HuH-7.5 (cell line): ENCODE measurements at regions not wholly inside any gene's neighbourhood (a gene's known extent, or its start where the extent isn't known, plus 50 kb on each side); places are given as distances from the start of the nearest gene placed in this dataset.

ENCODE experiments used
- DNase-seq: peaks from one replicate; pipeline ENCODE4 v3.0.0; 2011; ENCODE audit warnings: low spot score

DNA sequence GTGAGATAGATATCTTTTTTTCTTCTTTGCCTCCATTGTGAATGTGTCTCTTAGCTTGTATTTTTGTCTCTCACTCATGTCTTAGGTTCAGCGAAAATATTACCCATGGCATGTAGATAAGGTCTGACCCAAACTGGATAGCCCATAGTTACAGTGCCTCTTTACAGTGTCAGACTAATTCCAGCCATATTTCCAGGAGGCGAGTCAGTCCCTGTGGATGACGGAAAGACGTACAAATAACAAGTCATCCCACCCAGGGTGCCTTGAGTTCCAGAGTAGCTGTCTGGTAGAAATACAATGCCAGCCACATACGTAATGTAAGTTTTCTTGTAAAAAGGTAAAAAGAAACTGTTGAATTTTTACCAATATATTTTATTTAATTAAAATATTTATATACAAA lies 157.3 kb downstream of the ZNF281 start:
- DNase-seq = no peak

- no peak for DNase-seq
Measured at GRCh38 chr1:200250469-200250868, 159.4 kb downstream of the ZNF281 start.

GRCh38 chr1:200248541-200248940 lies 161.3 kb downstream of the ZNF281 start:
- no peak for DNase-seq

GRCh38 chr1:200247518-200247917 lies 162.3 kb downstream of the ZNF281 start:
- DNase-seq = no peak

DNA sequence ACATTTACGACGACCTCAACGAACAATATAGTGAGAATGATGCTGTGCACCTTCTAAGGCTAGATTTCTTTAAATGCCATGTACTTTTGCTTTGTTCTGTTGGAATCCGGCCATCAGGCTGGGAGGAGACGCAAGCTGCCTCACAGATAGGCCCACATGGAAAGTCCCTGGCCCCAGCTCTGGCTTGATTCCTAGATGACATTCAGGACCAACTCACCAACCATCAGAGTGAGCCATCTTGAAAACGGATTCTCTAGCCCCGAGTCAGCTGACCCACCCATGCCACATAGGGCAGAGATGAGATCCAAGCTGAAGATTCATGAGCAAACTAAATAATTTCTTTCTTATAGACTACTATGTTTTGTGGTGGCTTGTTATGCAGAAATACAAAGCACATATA lies 164.4 kb downstream of the ZNF281 start:
- DNase-seq = no peak

DNA sequence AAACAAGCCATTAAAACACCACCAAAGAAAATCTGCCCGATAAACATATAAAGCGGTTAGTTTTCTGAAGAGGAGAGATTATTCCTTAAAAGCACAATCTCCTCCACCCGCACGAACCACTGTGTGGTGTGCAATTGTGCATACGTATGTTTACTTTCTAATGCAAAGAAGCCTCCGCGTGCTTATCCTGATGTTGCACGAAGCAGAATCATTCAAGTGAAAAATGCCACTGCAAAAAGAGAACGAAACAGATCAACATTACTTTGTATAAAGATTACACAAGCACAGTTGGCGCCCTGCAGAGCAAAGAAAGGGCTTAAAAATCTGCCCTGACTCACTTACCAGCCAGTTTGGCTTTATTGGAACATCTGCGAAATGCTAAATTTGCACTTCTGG lies 166.8 kb downstream of the ZNF281 start:
- no peak for DNase-seq

DNA sequence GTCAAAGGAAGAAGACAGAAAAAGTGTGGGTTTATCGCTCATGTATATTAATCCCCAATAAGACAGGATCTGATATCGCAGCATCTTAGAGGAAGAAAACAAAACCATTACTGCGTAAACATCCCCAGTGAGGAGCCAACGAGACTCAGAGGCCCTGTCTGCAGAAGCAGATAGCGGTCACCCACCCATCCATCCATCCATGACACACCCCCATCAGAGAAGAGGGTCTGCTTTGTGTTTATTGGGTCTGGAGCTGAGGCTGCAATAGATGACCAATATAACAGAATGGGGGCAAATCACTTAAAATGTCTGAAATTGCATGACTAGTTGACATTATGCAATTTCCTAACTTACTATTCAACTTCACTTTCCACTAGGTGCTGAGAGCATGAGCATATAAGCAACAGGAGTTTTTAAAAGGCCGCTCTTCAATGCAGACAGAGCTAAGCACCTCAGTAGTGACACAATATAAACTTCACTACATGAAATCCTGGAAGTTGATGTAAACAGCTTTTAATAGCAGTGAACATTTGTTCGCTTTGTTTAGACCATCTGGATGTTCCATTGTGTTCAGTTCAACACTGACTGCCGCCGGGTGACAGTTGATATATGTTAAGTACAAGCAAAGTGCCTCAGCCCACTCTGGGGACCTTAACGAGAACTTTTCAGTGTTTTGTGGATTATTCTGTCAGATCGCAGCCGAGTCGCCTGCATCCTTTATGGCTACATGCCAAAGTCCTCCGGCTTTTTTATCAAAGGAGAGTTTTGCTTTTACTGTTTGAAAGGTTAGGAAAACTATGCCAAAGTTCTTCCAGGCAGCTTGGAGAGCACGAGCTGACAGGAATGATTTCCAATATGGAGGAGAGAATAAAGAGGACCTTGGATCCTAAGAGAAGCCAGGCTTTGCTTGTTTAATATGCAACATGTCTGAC lies 167.5 kb downstream of the ZNF281 start:
- no peak for DNase-seq

- no peak for DNase-seq
Measured at GRCh38 chr1:200240656-200241055, 169.2 kb downstream of the ZNF281 start.

GRCh38 chr1:200238311-200238710 lies 171.5 kb downstream of the ZNF281 start:
- DNase-seq = no peak

DNA sequence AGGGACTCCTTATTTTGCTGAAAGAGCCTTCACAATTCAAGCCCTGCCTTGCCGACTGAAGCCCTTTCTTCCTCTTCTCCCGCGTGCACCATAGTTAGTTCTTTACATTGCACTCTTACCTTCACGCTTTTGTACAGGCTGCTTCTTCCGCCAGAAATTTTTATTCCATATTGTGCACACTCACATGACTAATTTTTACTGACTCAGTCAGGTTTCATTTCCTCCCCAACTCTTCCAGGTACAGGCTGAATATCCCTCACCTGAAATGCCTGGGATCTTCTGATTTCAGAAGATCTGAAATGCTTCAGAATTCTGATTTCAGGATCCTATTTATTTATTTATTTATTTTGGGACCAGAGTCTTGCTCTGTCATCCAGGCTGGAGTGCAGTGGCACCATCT lies 172.8 kb downstream of the ZNF281 start:
- DNase-seq = no peak

- DNase-seq = no peak
Measured at GRCh38 chr1:200234938-200235337, 174.9 kb downstream of the ZNF281 start.

DNA sequence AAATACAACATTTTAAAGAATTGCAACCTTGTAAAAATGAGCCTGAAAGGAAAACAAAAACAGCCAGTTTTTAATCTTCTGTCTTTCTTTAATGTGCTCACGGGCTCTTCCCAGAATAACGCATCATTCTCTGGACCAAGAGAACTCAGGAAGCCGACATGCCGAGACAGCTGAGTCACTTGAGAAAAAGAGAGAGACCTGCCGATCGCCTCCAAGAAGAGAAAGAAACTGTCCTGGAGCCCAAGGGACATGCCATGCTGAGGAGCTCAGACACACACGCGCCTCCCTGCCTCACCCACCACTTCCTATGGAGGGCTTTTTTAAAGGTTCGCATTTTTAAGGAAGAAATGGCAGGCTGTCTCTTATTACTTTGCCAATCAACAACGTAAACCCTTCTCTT lies 176.4 kb downstream of the ZNF281 start:
- DNase-seq = no peak

GRCh38 chr1:200231787-200232231 lies 178.0 kb downstream of the ZNF281 start:
- no peak for DNase-seq

GRCh38 chr1:200230671-200231070 lies 179.2 kb downstream of the ZNF281 start:
- no peak for DNase-seq

- no peak for DNase-seq
Measured at GRCh38 chr1:200228486-200228885, 181.3 kb downstream of the ZNF281 start.

GRCh38 chr1:200228081-200228480 lies 181.8 kb downstream of the ZNF281 start:
- no peak for DNase-seq
